Activated CD8-positive, alpha-beta memory T cell treated with anti-CD3 and anti-CD28 coated beads, Interleukin-2, amount 10 ng/mL, durations not matched to agents 7 days and 5 days (primary cell): ENCODE measurements at regions not wholly inside any gene's neighbourhood (a gene's known extent, or its start where the extent isn't known, plus 50 kb on each side); places are given as distances from the start of the nearest gene placed in this dataset.
"Not testable (repeated sequence)": the region's sequence is repeated elsewhere in the genome, so short reads cannot be mapped to it uniquely, and the experiment has no call there.

Experiments used
- ATAC-seq: fragments of 150-1000 bp; cut with Tn5 transposase; one replicate; pipeline ENCODE4 v1.10.0; 2021; ENCODE audit warnings: moderate library complexity
- CTCF ChIA-PET: fragments of 350-600 bp; sonication (Branson Sonifier 250); formaldehyde crosslinking; loops from one replicate; lab custom pipeline; 2021; ENCODE audit warnings: antibody characterized with exemption; lab: Charles Lee
- DNase-seq: peaks from one replicate; pipeline ENCODE4 v3.0.0-alpha.2; 2020
- H3K27ac Mint-ChIP-seq: one replicate; pipeline ENCODE4 v1.8.0; 2021; ENCODE audit warnings: mild to moderate bottlenecking, mixed read lengths
- H3K27me3 Mint-ChIP-seq: one replicate; pipeline ENCODE4 v1.8.0; 2021; ENCODE audit warnings: mixed read lengths
- H3K36me3 Mint-ChIP-seq: one replicate; pipeline ENCODE4 v1.8.0; 2021; ENCODE audit warnings: mild to moderate bottlenecking, mixed read lengths
- H3K4me1 Mint-ChIP-seq: one replicate; pipeline ENCODE4 v1.8.0; 2021; ENCODE audit warnings: mixed read lengths
- H3K4me3 Mint-ChIP-seq: one replicate; pipeline ENCODE4 v1.8.0; 2021; ENCODE audit warnings: mild to moderate bottlenecking, moderate library complexity, mixed read lengths
- H3K9me3 Mint-ChIP-seq: one replicate; pipeline ENCODE4 v1.8.0; 2022; ENCODE audit warnings: low read depth, mixed read lengths

GRCh38 chr3:159882367-159882766 lies 106.3 kb upstream of the IL12A start:
- Mint-ChIP-seq H3K27ac (no peak overlapping the region), H3K9me3 (no peaks in the 10 kb centered on the region), H3K4me3 (no peak overlapping the region), H3K4me1 (no peaks in the 10 kb centered on the region), H3K27me3 (peaks cover 23% of the 10 kb centered on the region), H3K36me3 (no peaks in the 10 kb centered on the region)
- ATAC-seq (no peak), DNase-seq (no peak)
- CTCF ChIA-PET: interaction anchor here (1.5 kb wide), 1 partner anchor 531 kb away, joined by 3 read pairs; no protein-coding TSS in a partner anchor

GRCh38 chr3:159882790-159883779 lies 105.5 kb upstream of the IL12A start:
- Mint-ChIP-seq H3K27ac (no peak overlapping the region), H3K9me3 (no peaks in the 10 kb centered on the region), H3K27me3 (peaks cover 25% of the 10 kb centered on the region), H3K4me1 (no peaks in the 10 kb centered on the region), H3K4me3 (no peak overlapping the region), H3K36me3 (no peaks in the 10 kb centered on the region)
- DNase-seq (no peak), ATAC-seq (no peak)
- CTCF ChIA-PET: interaction anchor here (1.5 to 5.7 kb wide), 3 partner anchors 121 to 530 kb away, joined by 3 to 74 read pairs (median 10); no protein-coding TSS in a partner anchor

GRCh38 chr3:159884661-159885402 lies 103.8 kb upstream of the IL12A start:
- CTCF ChIA-PET: interaction anchor here (0.6 to 5.7 kb wide), 16 partner anchors 11 to 601 kb away, joined by 3 to 74 read pairs (median 4); partner anchors contain the start of gene IL12A
- H3K27ac Mint-ChIP-seq: no peak overlapping the region
- peaks cover 31% of the 10 kb centered on the region for H3K27me3 Mint-ChIP-seq
- peak; percentile 60 for ATAC-seq
- DNase-seq: no peak
- no peak overlapping the region for H3K4me3 Mint-ChIP-seq
- H3K36me3 Mint-ChIP-seq: no peaks in the 10 kb centered on the region
- H3K4me1 Mint-ChIP-seq: no peaks in the 10 kb centered on the region
- no peaks in the 10 kb centered on the region for H3K9me3 Mint-ChIP-seq

GRCh38 chr3:159886050-159886449 lies 102.6 kb upstream of the IL12A start:
- H3K27ac Mint-ChIP-seq: no peak overlapping the region

GRCh38 chr3:159886530-159886929 lies 102.1 kb upstream of the IL12A start:
- H3K4me1 Mint-ChIP-seq, DNase-seq, H3K4me3 Mint-ChIP-seq, H3K36me3 Mint-ChIP-seq, ATAC-seq, H3K27ac Mint-ChIP-seq, H3K9me3 Mint-ChIP-seq: not testable (repeated sequence)
- H3K27me3 Mint-ChIP-seq: peaks cover 35% of the 10 kb centered on the region
- CTCF ChIA-PET: interaction anchor here (0.8 to 5.7 kb wide), 3 partner anchors 101 to 146 kb away, joined by 4 to 74 read pairs (median 32); partner anchors contain the start of gene IL12A

More at GRCh38 chr3:159886050-159886449, 102.6 kb upstream of the IL12A start:
- H3K4me3 Mint-ChIP-seq: no peak overlapping the region
- CTCF ChIA-PET: interaction anchor here (0.8 to 5.7 kb wide), 6 partner anchors 10 to 146 kb away, joined by 4 to 74 read pairs (median 10); partner anchors contain the start of gene IL12A
- ATAC-seq (no peak), DNase-seq (no peak)
- H3K36me3 Mint-ChIP-seq: no peaks in the 10 kb centered on the region
- no peaks in the 10 kb centered on the region for H3K9me3 Mint-ChIP-seq
- no peaks in the 10 kb centered on the region for H3K4me1 Mint-ChIP-seq
- peaks cover 33% of the 10 kb centered on the region for H3K27me3 Mint-ChIP-seq

DNA sequence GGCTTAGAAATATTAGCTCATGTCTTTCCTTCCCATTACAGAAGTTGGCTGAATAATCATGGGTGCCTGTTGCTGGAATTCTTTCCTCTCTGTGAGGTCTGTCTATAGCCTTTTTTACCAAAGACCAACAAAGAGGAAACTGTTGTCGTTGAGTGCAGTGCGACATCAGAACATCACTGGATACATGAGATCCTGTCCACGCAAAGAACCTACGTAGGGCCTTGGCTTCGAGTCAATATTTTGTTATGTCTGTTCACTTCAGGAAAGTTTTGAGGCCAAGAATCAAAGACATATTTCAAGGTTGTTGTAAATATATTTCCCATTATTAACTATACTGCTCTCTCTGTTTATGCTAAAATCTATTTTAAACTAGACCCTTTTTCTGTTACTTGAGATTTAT lies 101.5 kb upstream of the IL12A start:
- H3K27me3 Mint-ChIP-seq: peaks cover 35% of the 10 kb centered on the region
- H3K27ac Mint-ChIP-seq: no peak overlapping the region
- no peaks in the 10 kb centered on the region for H3K4me1 Mint-ChIP-seq
- H3K9me3 Mint-ChIP-seq: no peaks in the 10 kb centered on the region
- H3K36me3 Mint-ChIP-seq: no peaks in the 10 kb centered on the region
- no peak for DNase-seq
- CTCF ChIA-PET: interaction anchor here (5.7 kb wide), 1 partner anchor 117 kb away, joined by 74 read pairs; no protein-coding TSS in a partner anchor
- no peak for ATAC-seq
- no peak overlapping the region for H3K4me3 Mint-ChIP-seq

DNA sequence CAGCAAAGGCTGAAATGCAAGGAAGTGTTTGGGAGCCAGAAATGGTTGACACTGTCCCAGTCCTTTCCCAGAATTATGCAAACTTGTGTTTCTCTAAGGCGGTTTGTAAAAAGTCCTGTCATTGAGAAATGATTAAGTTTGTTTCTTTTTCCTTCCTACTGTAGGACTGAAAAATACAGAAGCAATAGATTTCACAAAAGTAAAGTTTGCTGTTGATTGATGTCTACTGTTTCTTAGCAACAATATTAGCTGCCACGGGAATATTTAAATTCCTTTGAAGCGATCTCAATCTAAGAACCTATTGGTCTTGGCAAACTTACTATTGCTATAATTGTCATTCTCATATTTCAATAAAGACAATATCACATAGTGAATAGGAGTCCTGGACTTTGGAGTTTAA lies 100.7 kb upstream of the IL12A start:
- Mint-ChIP-seq H3K27ac (no peak overlapping the region), H3K4me1 (no peaks in the 10 kb centered on the region), H3K36me3 (no peaks in the 10 kb centered on the region), H3K4me3 (no peak overlapping the region), H3K27me3 (peaks cover 38% of the 10 kb centered on the region), H3K9me3 (no peaks in the 10 kb centered on the region)
- ATAC-seq: no peak
- CTCF ChIA-PET: interaction anchor here (5.7 kb wide), 1 partner anchor 117 kb away, joined by 74 read pairs; no protein-coding TSS in a partner anchor
- DNase-seq: no peak

DNA sequence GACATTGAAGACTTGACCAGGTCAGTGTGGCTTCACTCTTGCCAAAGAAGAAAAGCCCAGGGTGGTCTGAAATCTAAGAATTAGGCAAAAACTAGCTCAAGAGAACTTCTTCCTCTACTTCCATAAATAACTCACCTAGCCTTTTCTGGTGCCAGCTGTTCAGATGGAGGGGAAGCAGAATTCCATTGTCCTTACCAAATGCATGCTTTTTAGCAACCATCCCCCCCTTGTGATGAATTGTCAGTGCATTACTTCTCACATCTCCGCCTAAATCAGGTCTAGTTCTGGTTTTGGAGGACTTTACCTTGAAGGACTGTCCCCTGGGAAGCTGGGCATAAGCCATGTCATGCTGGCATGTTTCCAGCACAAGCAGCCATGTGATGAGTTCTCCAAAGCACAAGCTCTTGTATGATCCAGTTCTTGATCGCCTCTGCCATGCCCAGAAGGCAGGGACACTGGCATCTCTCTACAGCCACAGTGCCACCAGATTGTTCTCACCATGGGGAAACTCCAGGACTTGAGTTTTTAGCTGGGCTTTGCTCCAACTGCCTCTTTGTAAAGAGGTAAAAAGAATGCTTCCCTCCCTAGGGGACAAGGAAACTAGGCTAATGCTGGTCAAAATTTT lies 96.4 kb upstream of the IL12A start:
- CTCF ChIA-PET: no interaction called here
- Mint-ChIP-seq H3K9me3 (no peaks in the 10 kb centered on the region), H3K27me3 (peaks cover 52% of the 10 kb centered on the region)

DNA sequence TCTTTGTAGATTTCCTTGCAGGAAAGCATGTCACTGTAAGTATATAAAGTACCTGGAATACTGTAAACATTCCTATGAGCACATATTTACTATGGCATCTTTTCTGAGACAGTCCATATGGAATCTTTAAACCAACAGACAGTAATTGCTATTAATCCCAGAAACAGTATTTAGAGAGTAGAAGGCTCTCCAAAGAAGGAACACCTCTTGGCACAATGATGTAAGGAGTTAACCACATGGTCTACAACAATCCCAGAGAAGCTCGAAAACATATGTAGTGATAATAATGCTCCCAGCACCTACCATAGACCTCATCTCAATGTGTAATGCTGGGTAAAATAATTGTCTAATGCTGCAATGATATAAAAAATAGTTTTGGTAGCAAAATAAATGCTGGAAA lies 95.8 kb upstream of the IL12A start:
- peaks cover 49% of the 10 kb centered on the region for H3K27me3 Mint-ChIP-seq
- no peaks in the 10 kb centered on the region for H3K9me3 Mint-ChIP-seq
- H3K27ac Mint-ChIP-seq: no peak overlapping the region
- CTCF ChIA-PET: no interaction called here
- H3K4me3 Mint-ChIP-seq: no peak overlapping the region
- no peaks in the 10 kb centered on the region for H3K4me1 Mint-ChIP-seq
- H3K36me3 Mint-ChIP-seq: no peaks in the 10 kb centered on the region
- ATAC-seq (no peak), DNase-seq (no peak)

More for the DNA sequence above, 96.4 kb upstream of the IL12A start:
- DNase-seq (no peak), ATAC-seq (no peak)
- Mint-ChIP-seq H3K27ac (no peak overlapping the region), H3K4me1 (no peaks in the 10 kb centered on the region), H3K4me3 (no peak overlapping the region), H3K36me3 (no peaks in the 10 kb centered on the region)

DNA sequence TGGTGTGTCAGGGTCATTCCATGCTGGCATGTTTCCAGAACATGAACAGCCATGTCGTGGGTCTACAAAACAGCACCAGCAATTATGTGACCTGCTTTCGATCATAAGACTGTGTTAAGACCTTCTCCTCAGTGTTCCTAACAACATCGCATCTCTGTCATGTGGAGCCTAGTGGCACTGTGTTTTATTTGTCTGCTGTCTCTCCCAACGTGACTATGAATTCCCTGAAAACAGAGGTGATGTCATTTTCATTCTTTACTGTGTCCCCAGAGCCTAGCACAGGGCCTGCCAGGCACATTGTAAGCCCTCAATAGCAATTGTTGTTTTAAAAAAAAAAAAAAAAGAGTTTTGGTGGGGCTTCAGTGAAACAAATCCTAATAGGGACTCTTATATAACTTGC lies 94.2 kb upstream of the IL12A start:
- DNase-seq (no peak), ATAC-seq (no peak)
- Mint-ChIP-seq H3K27ac (no peak overlapping the region), H3K9me3 (no peaks in the 10 kb centered on the region), H3K4me3 (no peak overlapping the region), H3K27me3 (peaks cover 44% of the 10 kb centered on the region), H3K36me3 (no peaks in the 10 kb centered on the region), H3K4me1 (no peaks in the 10 kb centered on the region)
- CTCF ChIA-PET: no interaction called here

DNA sequence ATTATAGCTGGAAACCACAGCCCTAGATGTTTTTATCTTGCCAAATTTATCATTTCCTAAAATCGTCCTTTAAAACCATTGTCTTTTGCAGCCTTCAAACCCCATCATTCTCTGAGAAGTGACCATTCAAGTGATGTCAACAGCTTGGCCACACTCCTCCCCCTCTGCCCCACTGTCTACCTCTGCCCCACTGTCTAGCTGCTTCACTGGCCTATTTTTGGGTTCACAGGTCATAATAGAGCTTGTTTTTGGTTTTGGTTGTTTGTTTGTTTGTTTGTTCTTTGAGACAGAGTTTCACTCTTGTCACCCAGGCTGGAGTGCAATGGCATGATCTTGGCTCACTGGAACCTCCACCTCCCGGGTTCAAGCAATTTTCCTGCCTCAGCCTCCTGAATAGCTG lies 93.2 kb upstream of the IL12A start:
- Mint-ChIP-seq H3K4me1 (no peaks in the 10 kb centered on the region), H3K9me3 (no peaks in the 10 kb centered on the region), H3K27me3 (peaks cover 44% of the 10 kb centered on the region), H3K36me3 (no peaks in the 10 kb centered on the region), H3K4me3 (no peak overlapping the region), H3K27ac (no peak overlapping the region)
- DNase-seq (no peak), ATAC-seq (no peak)
- CTCF ChIA-PET: interaction anchor here (2.2 kb wide), 1 partner anchor 11 kb away, joined by 10 read pairs; no protein-coding TSS in a partner anchor

DNA sequence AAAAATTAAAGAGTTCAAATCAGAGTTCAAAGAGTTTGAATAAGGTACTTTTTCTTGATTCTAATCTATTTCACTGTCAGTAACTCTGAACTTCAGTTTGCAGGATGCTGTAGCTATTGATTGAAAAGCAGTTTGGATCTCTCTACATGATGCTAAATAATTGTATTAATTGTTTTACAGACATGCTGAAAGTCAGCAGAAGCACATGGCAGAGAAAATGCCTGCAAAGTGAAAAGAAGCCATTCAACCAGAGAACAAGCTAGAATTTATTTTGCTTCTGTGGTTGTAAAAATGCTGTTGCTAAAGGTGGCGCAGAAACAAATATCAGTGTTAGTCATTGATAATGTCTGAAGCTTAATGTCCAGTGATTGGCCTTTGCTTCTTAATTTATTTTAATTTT lies 92.1 kb upstream of the IL12A start:
- Mint-ChIP-seq H3K4me1 (no peaks in the 10 kb centered on the region), H3K4me3 (no peak overlapping the region), H3K27ac (no peak overlapping the region), H3K27me3 (peaks cover 48% of the 10 kb centered on the region), H3K36me3 (no peaks in the 10 kb centered on the region), H3K9me3 (no peaks in the 10 kb centered on the region)
- no peak for ATAC-seq
- CTCF ChIA-PET: interaction anchor here (2.2 kb wide), 1 partner anchor 12 kb away, joined by 10 read pairs; no protein-coding TSS in a partner anchor
- no peak for DNase-seq
